ENCODE measurements at regions not wholly inside any gene's neighbourhood (a gene's known extent, or its start where the extent isn't known, plus 50 kb on each side); places are given as distances from the start of the nearest gene placed in this dataset.
"Not testable (repeated sequence)": the region's sequence is repeated elsewhere in the genome, so short reads cannot be mapped to it uniquely, and the experiment has no call there.

- Histone ChIP-seq H3K4me3 (ENCODE audit: low read depth, low read length) (no peak overlapping the region), H3K36me3 (ENCODE audit: control insufficient read depth, insufficient read depth, low read length) (no peaks in the 10 kb centered on the region), H3K27me3 (ENCODE audit: control insufficient read depth, insufficient read depth, low read length) (no peaks in the 10 kb centered on the region)
- DNase-seq (ENCODE audit: low read depth) (no peak), FAIRE-seq (no peak)
- no peak for TF ChIP-seq CTCF (IDR thresholded peaks at IDR 0.05; ENCODE audit: insufficient read depth, low read length, severe bottlenecking)
Measured at GRCh38 chrX:6961286-6962005, 186.1 kb upstream of the STS start.

GRCh38 chrX:6959006-6959405 lies 188.5 kb upstream of the STS start:
- Histone ChIP-seq H3K27me3 (ENCODE audit: control insufficient read depth, insufficient read depth, low read length) (no peaks in the 10 kb centered on the region), H3K36me3 (ENCODE audit: control insufficient read depth, insufficient read depth, low read length) (no peaks in the 10 kb centered on the region), H3K4me3 (ENCODE audit: low read depth, low read length) (no peak overlapping the region)
- no peak for TF ChIP-seq CTCF (IDR thresholded peaks at IDR 0.05; ENCODE audit: insufficient read depth, low read length, severe bottlenecking)
- FAIRE-seq (no peak), DNase-seq (ENCODE audit: low read depth) (no peak)

GRCh38 chrX:6954836-6955235 lies 192.7 kb upstream of the STS start:
- Histone ChIP-seq H3K4me3 (ENCODE audit: low read depth, low read length) (no peak overlapping the region), H3K36me3 (ENCODE audit: control insufficient read depth, insufficient read depth, low read length) (no peaks in the 10 kb centered on the region), H3K27me3 (ENCODE audit: control insufficient read depth, insufficient read depth, low read length) (no peaks in the 10 kb centered on the region)
- FAIRE-seq (no peak), DNase-seq (ENCODE audit: low read depth) (no peak)
- no peak for TF ChIP-seq CTCF (IDR thresholded peaks at IDR 0.05; ENCODE audit: insufficient read depth, low read length, severe bottlenecking)

- FAIRE-seq (peak; percentile 28), DNase-seq (ENCODE audit: low read depth) (no peak)
- Histone ChIP-seq H3K4me3 (ENCODE audit: low read depth, low read length) (no peak overlapping the region), H3K36me3 (ENCODE audit: control insufficient read depth, insufficient read depth, low read length) (no peaks in the 10 kb centered on the region), H3K27me3 (ENCODE audit: control insufficient read depth, insufficient read depth, low read length) (no peaks in the 10 kb centered on the region)
- no peak for TF ChIP-seq CTCF (IDR thresholded peaks at IDR 0.05; ENCODE audit: insufficient read depth, low read length, severe bottlenecking)
Measured at GRCh38 chrX:6946168-6946567, 201.3 kb upstream of the STS start.

GRCh38 chrX:6941041-6941440 lies 206.5 kb upstream of the STS start:
- no peak for TF ChIP-seq CTCF (IDR thresholded peaks at IDR 0.05; ENCODE audit: insufficient read depth, low read length, severe bottlenecking)
- Histone ChIP-seq H3K4me3 (ENCODE audit: low read depth, low read length) (no peak overlapping the region), H3K36me3 (ENCODE audit: control insufficient read depth, insufficient read depth, low read length) (no peaks in the 10 kb centered on the region), H3K27me3 (ENCODE audit: control insufficient read depth, insufficient read depth, low read length) (no peaks in the 10 kb centered on the region)
- FAIRE-seq (no peak), DNase-seq (ENCODE audit: low read depth) (peak; percentile 1)

- H3K36me3 ChIP-seq (ENCODE audit: control insufficient read depth, insufficient read depth, low read length); DNase-seq (ENCODE audit: low read depth); H3K4me3 ChIP-seq (ENCODE audit: low read depth, low read length); H3K27me3 ChIP-seq (ENCODE audit: control insufficient read depth, insufficient read depth, low read length); FAIRE-seq: not testable (repeated sequence)
Measured at GRCh38 chrX:6932942-6933341, 214.6 kb upstream of the STS start.
